ENCODE measurements at regions not wholly inside any gene's neighbourhood (a gene's known extent, or its start where the extent isn't known, plus 50 kb on each side); places are given as distances from the start of the nearest gene placed in this dataset.

DNA sequence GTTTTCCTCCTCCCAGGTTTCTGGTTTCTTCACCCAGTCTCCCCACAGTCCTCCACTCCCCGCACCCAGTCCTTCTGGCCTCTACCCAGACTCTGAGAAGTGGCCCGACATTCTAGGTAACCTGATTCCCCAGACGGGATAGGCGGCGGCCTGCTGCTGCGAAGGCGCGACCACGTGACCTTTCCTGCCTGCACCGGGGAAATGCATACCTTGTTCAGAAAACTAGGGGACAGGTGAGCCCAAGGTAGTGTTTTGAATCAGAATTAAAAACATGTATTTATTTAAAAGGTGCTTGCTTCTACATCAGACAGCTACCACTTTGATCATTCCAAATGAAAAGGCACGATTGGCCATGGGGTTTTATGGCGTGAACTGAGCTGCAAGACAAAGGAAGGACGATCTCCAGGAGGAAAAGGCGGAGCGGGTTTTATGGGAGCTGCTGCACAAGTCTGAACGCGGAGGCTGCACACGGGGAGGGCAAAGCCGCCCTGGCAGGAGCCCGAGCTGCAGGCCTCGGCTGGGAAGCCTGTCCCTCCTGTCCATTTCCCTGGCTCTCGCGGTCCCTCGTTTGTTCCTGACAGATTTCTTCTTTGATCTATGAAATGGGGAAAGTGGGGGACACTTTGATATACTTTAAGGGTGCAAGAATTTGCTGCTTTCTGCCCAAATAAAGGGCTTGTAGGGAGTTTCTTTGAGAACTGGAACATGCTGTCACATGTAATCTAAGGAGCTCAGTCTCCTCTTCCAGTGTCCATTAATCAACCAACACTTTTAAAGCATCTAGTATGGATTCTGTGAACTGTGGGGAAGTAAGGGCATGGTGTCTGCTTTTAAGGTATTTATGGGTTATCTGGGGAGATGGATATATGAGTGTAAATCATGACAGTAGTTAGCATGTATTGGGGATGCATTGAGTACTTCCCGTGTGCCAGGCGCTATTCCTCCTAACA, 150.9 kb downstream of the SPRY1 start:
- no peaks in the 10 kb centered on the region for H3K9me3 ChIP-seq
- intact Hi-C loops (cut with DNase I) = no loop called here
- no peaks in the 10 kb centered on the region for H3K36me3 ChIP-seq
- H3K27ac ChIP-seq = peak overlapping the region; percentile 77
- peak; percentile 94 for ATAC-seq
- TF ChIP-seq CTCF (IDR thresholded peaks at IDR 0.05) = no peak
- H3K27me3 ChIP-seq = no peaks in the 10 kb centered on the region
- peak overlapping the region; percentile 5 for H3K4me3 ChIP-seq
- DNase-seq = peak; percentile 91
- H3K4me1 ChIP-seq = no peaks in the 10 kb centered on the region

DNA sequence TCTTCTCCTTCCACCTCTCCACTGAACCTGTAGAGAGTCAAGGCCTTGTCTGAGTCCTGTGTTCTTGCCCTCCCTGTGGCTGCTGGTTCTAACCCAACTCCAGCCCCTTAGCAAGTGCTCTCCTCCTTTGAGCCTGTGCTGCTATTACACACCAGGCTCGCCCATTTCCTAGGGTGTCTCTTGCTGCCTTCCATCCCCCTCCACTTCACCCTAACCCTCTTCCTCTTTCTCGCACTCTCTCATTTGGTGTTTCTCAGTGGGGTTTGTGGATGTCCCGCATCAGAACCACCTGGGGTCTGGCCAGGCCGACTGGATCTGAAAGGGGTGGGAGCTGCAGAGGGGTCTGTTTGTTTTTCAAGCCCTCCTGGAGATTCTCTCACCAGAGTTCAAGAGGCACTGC, 156.7 kb downstream of the SPRY1 start:
- Histone ChIP-seq H3K27me3 (no peaks in the 10 kb centered on the region), H3K4me3 (no peak overlapping the region), H3K36me3 (no peaks in the 10 kb centered on the region), H3K4me1 (peaks cover 27% of the 10 kb centered on the region), H3K9me3 (no peaks in the 10 kb centered on the region), H3K27ac (no peak overlapping the region)
- no peak for TF ChIP-seq CTCF (IDR thresholded peaks at IDR 0.05)
- DNase-seq (no peak), ATAC-seq (no peak)
- intact Hi-C loops (cut with DNase I) = no loop called here

GRCh38 chr4:123553733-123554637, 157.4 kb downstream of the SPRY1 start:
- TF ChIP-seq CTCF (IDR thresholded peaks at IDR 0.05) = no peak
- Histone ChIP-seq H3K9me3 (no peaks in the 10 kb centered on the region), H3K4me3 (no peak overlapping the region), H3K36me3 (no peaks in the 10 kb centered on the region), H3K27me3 (no peaks in the 10 kb centered on the region), H3K4me1 (peaks cover 27% of the 10 kb centered on the region), H3K27ac (no peak overlapping the region)
- intact Hi-C loops (cut with DNase I) = no loop called here
- DNase-seq (no peak), ATAC-seq (no peak)

DNA sequence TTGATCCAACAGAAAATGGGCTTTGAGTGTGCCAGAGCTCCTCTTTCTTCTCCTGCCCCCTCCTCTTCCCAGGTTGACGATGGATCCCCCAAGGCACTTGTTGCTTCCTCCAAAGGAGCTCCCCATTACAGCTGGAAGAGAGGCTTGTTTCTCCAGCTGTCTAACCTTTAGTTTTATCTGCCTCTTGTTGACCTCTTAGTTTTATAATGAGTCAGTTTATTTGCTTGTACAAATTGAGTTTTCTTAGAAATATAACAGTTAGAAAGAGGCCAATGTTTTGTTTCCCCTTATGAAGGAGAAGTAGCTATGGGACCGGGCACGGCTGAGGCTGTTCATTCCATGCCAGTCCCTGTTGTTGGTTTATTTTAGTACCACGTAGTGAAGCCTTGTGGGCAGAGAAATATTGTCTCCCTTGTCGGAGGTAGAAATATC, 158.2 kb downstream of the SPRY1 start:
- intact Hi-C loops (cut with DNase I) = no loop called here
- Histone ChIP-seq H3K4me1 (peaks cover 27% of the 10 kb centered on the region), H3K9me3 (no peaks in the 10 kb centered on the region), H3K4me3 (no peak overlapping the region), H3K36me3 (no peaks in the 10 kb centered on the region), H3K27me3 (no peaks in the 10 kb centered on the region), H3K27ac (peak overlapping the region; percentile 78)
- no peak for DNase-seq
- ATAC-seq = peak; percentile 37
- TF ChIP-seq CTCF (IDR thresholded peaks at IDR 0.05) = no peak

- H3K27me3 ChIP-seq = no peaks in the 10 kb centered on the region
- peak; percentile 87 for DNase-seq
- H3K36me3 ChIP-seq = no peaks in the 10 kb centered on the region
- peak overlapping the region; percentile 78 for H3K27ac ChIP-seq
- no peaks in the 10 kb centered on the region for H3K9me3 ChIP-seq
- peak; percentile 88 for ATAC-seq
- no peak overlapping the region for H3K4me3 ChIP-seq
- H3K4me1 ChIP-seq = peaks cover 27% of the 10 kb centered on the region
- TF ChIP-seq CTCF (IDR thresholded peaks at IDR 0.05) = no peak
- intact Hi-C loops (cut with DNase I) = no loop called here
Measured at GRCh38 chr4:123555233-123555806, 158.7 kb downstream of the SPRY1 start.
